Upper lobe of right lung (tissue), 1 donor: ENCODE measurements at regions not wholly inside any gene's neighbourhood (a gene's known extent, or its start where the extent isn't known, plus 50 kb on each side); places are given as distances from the start of the nearest gene placed in this dataset.
A peak's percentile ranks its signal among the peaks of the same experiment; 100 is the strongest.

Experiments used
- ATAC-seq: fragments of 200-7000 bp; cut with Tn5 transposase; one replicate; pipeline ENCODE4 v1.9.1; 2020; ENCODE audit warnings: mild to moderate bottlenecking, moderate library complexity
- DNase-seq: peaks from one replicate; pipeline ENCODE4 v3.0.0-alpha.2; 2020
- H3K27ac ChIP-seq: fragments of 200-600 bp; one replicate; pipeline ENCODE4 v1.8.0; 2022
- H3K27me3 ChIP-seq: fragments of 200-600 bp; one replicate; pipeline ENCODE4 v1.8.0; 2022; ENCODE audit warnings: mild to moderate bottlenecking
- H3K36me3 ChIP-seq: fragments of 200-600 bp; one replicate; pipeline ENCODE4 v1.8.0; 2022
- H3K4me1 ChIP-seq: fragments of 200-600 bp; one replicate; pipeline ENCODE4 v1.8.0; 2022
- H3K4me3 ChIP-seq: fragments of 200-600 bp; one replicate; pipeline ENCODE4 v1.8.0; 2022; ENCODE audit warnings: mild to moderate bottlenecking
- H3K9me3 ChIP-seq: fragments of 200-600 bp; one replicate; pipeline ENCODE4 v1.8.0; 2022
- intact Hi-C: fragments of 100-400 bp; cut with DNase I; formaldehyde crosslinking; loops from one replicate; pipeline ENCODE4 v1.11.0; 2022
- TF ChIP-seq, protein P1 (sequence below): fragments of 200-600 bp; IDR thresholded peaks from one replicate; pipeline ENCODE4 v1.8.0; 2022; ENCODE audit warnings: antibody characterized with exemption
- donor health status: DM: no; HTN: yes; CAD: no; lungs with severe emphysema.

DNA sequence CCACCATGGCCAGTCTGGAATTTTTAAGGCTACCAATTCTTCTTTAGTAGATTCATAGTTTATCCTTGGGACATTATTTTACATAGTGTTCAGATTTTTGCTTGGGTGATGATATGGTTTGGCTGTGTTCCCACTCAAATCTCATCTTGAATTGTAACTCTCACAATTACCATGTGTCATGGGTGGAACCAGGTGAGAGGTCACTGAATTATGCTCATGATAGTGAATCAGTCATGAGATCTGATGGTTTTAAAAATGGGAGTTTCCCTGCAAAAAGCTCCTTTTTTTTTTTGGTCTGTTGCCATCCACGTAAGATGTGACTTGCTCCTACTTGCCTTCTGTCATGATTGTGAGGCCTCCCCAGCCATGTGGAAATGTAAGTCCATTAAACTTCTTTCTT, 163.9 kb downstream of the GABRG2 start:
- no peak overlapping the region for H3K27ac ChIP-seq
- no peaks in the 10 kb centered on the region for H3K36me3 ChIP-seq
- ATAC-seq, result no peak
- no peaks in the 10 kb centered on the region for H3K4me1 ChIP-seq
- DNase-seq, result no peak
- H3K27me3 ChIP-seq, result no peaks in the 10 kb centered on the region
- TF ChIP-seq, protein P1, sequence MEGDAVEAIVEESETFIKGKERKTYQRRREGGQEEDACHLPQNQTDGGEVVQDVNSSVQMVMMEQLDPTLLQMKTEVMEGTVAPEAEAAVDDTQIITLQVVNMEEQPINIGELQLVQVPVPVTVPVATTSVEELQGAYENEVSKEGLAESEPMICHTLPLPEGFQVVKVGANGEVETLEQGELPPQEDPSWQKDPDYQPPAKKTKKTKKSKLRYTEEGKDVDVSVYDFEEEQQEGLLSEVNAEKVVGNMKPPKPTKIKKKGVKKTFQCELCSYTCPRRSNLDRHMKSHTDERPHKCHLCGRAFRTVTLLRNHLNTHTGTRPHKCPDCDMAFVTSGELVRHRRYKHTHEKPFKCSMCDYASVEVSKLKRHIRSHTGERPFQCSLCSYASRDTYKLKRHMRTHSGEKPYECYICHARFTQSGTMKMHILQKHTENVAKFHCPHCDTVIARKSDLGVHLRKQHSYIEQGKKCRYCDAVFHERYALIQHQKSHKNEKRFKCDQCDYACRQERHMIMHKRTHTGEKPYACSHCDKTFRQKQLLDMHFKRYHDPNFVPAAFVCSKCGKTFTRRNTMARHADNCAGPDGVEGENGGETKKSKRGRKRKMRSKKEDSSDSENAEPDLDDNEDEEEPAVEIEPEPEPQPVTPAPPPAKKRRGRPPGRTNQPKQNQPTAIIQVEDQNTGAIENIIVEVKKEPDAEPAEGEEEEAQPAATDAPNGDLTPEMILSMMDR, result no peak
- no peaks in the 10 kb centered on the region for H3K9me3 ChIP-seq
- intact Hi-C loops, result no loop called here
- no peak overlapping the region for H3K4me3 ChIP-seq

DNA sequence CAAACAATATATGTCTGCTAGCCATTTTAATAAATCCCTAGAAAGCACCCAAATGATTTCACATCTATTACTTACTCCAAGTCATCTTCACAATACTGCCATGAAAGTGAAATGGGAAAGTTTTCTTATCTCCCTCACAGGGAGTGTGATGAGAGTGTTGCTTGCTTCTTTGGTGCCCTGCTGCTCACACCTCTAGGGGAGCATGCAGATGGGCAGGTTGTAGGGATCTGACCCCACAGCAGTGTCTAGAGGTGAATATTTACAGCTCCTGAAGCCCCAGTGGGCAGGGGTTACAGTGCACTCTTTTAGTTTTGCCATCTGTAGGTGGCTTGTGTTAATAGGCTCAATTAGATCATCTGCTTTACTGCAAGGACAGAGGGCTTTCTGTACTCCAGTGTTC, 173.2 kb downstream of the GABRG2 start:
- intact Hi-C loops, result no loop called here
- DNase-seq, result no peak
- Histone ChIP-seq H3K4me3 (no peak overlapping the region), H3K27me3 (no peaks in the 10 kb centered on the region), H3K9me3 (no peaks in the 10 kb centered on the region), H3K36me3 (no peaks in the 10 kb centered on the region), H3K4me1 (no peaks in the 10 kb centered on the region), H3K27ac (no peak overlapping the region)
- TF ChIP-seq, protein P1, result no peak
- no peak for ATAC-seq

DNA sequence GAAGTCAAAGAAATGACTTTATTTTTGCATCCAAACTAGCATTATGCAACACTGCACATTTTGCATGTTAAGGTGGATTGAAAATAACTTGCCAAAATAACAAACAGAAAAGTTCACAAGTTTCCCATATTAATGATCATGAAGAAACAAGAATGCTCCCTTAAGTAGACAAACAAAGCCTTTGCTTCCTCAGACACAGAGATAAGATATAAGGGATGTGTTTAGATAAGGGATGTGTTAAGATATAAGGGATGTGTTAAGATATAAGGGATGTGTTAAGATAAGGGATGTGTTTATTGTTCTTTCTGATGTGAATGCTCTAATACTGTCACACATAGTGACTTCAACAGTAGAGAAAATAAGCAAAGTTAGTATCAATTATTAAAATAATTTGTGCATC, 174.8 kb downstream of the GABRG2 start:
- ATAC-seq (no peak), DNase-seq (no peak)

DNA sequence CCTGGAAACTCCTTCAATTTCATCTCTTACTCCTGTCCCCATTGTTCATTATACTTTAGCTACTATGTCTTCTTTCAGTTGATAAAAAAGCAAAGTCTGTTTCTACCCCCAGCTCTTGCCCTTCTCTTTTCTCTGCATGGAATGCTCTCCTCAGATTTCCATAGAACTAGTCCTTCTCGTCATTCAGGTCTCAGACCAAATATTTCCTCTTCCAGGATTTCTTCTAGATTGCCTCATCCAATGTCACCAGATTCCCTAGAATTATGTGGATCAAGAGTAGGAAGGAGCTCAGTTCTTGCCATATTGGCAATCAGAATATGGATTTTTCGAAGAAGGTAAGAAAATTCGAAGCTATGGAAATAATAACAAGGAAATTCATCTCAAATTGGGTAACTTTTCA, 176.1 kb downstream of the GABRG2 start:
- Histone ChIP-seq H3K4me1 (no peaks in the 10 kb centered on the region), H3K27ac (no peak overlapping the region), H3K9me3 (no peaks in the 10 kb centered on the region), H3K27me3 (no peaks in the 10 kb centered on the region), H3K36me3 (no peaks in the 10 kb centered on the region), H3K4me3 (no peak overlapping the region)
- no peak for DNase-seq
- TF ChIP-seq, protein P1, result no peak
- intact Hi-C loops, result no loop called here
- ATAC-seq, result no peak

More for the DNA sequence above, 174.8 kb downstream of the GABRG2 start:
- Histone ChIP-seq H3K4me3 (no peak overlapping the region), H3K27me3 (no peaks in the 10 kb centered on the region), H3K4me1 (no peaks in the 10 kb centered on the region), H3K9me3 (no peaks in the 10 kb centered on the region), H3K36me3 (no peaks in the 10 kb centered on the region), H3K27ac (no peak overlapping the region)
- TF ChIP-seq, protein P1, result no peak
- intact Hi-C loops, result no loop called here

DNA sequence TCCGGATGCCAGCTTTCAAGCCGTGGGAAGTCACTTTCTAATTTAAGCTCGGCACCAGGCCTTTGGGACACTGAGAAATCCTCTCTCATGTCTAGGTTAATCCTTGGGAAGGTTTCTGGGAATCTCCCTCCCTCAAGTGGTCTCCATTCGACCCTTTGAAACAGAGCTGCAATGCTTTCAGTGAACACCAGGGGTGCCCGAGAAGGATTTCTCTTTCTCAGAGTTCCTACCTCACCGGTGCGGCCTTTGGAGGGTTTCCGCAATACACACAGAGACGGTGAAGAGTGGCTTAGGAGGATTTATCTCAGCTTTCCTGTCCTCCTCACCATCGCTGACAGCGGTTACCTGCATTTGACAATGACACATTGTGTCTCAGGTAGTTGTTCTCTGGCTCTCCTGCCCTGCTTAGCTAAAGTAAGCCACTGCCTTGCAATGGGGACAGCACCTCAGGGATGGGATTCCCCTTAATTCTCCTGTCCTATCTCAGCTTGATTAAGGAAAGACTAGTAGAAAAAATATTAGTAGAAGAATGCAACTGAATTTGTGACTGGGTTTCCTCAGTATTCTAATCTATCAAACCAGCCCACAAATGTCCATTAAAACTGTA, 180.6 kb downstream of the GABRG2 start:
- no peak overlapping the region for H3K4me3 ChIP-seq
- no peaks in the 10 kb centered on the region for H3K27me3 ChIP-seq
- H3K27ac ChIP-seq, result no peak overlapping the region
- H3K4me1 ChIP-seq, result no peaks in the 10 kb centered on the region
- H3K9me3 ChIP-seq, result no peaks in the 10 kb centered on the region
- no peak for DNase-seq
- ATAC-seq, result no peak
- intact Hi-C loops, result no loop called here
- H3K36me3 ChIP-seq, result no peaks in the 10 kb centered on the region
- TF ChIP-seq, protein P1, result peak; percentile 17

DNA sequence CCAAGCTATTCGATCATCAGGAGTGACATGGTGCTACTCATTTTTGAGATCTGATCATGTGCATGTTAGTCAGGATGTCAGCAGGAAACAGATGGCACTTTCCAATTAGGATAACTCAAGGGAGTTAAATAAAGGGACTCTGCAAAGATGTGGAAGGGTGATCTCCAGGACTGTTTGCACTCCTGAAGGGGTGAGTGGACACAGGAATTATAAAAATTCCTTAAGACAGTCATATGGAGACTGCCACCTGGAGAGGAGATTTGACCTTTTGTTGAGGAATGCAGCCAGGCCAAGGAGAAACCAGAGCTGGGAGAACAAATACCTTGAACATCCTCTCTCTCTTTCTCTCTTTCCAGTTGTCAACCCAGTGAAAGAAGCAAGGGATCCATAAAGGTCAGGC, 189.1 kb downstream of the GABRG2 start:
- ATAC-seq, result no peak
- Histone ChIP-seq H3K4me1 (no peaks in the 10 kb centered on the region), H3K9me3 (no peaks in the 10 kb centered on the region), H3K4me3 (no peak overlapping the region), H3K36me3 (no peaks in the 10 kb centered on the region), H3K27ac (no peak overlapping the region), H3K27me3 (no peaks in the 10 kb centered on the region)
- DNase-seq, result no peak
- intact Hi-C loops, result no loop called here
- TF ChIP-seq, protein P1, result no peak
